CD4-positive, alpha-beta T cell treated with Interleukin-4 for 4 hours (primary cell): ENCODE measurements at regions not wholly inside any gene's neighbourhood (a gene's known extent, or its start where the extent isn't known, plus 50 kb on each side); places are given as distances from the start of the nearest gene placed in this dataset.

Experiments used
- DNase-seq: peaks from one replicate; pipeline ENCODE4 v3.0.0-alpha.2; 2020

DNA sequence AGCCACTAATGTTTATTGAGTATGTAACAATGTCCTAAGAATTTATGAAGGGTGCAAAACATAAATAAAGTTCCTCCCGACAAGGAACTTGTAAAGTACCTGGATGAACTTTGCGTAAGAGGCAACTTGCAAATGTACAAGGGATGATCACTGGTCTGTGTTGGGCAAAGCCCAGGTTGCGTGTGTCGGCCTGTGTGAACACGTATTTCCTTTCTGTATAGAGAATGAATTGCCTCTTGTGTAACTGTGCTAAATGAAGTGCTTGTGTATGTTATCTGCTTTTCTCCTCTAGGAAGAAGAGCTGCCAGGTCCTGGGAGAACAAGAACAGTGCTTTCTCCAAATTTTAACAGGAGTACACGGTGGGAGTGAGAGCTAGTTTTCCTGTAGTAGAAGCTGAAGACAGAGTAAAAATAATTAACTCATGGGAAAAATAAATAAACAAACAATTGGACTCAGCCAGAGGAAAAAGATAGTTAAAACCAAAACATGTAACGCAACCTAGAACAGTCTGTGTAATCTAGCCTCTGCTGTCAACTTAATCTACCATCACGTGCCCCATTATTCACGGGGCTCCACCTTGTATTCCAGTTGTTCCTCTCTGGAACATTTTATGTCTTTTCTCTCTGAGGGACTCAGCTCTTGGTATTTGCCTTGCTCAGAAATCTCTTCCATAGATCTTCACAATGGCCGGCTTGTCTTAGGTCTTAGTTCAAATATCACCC lies 83.7 kb upstream of the RASGRP1 start:
- DNase-seq = no peak

DNA sequence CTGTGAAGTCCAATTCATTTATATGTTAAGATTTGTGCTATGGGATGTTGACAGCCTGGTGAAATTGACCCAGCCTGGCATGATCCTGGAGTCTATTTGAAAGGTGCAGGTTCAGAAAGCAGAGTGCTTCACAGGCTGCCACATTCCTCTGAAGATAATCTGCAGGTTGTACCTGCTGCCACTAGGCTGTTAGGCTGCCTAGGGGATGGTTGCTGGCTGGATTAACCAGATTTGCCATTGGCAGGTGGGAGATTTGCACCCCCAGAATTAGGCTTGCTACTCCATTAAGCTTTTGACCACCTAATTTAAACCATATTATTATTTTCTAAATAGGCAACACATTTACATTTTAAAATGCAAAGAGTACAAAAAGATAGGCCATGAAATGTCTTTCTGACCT lies 85.8 kb upstream of the RASGRP1 start:
- no peak for DNase-seq

- no peak for DNase-seq
Observed at GRCh38 chr15:38650936-38651327, 86.3 kb upstream of the RASGRP1 start.

- DNase-seq = peak; percentile 94
Observed at GRCh38 chr15:38651328-38652038, 86.9 kb upstream of the RASGRP1 start.

DNA sequence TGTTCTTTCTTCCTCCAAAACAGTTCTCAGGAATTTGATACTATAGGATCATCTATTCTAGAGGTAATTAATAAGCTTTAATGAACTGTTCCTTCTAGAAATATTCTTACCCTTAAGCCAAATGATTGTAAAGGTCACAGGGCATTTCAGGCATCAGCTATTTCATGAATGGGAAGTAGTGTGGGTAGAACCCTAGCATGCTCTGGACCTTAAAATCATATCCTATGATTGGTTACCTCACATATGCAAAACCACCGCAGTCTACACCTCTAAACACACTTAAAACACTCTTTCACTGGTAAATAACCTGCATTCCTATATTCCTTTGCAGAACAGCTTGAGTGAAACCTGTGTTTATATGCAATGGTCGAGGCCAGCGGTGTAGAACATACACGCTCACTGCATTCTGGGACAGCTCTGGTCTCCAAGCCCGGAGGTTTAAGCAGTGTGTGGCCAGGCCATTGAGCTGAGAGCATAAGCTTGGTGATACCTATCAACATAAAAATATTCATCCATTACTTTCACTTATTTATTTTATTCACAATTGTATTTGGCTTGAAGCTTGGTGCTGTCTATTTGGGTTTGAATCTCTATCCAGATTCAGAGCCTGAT lies 87.7 kb upstream of the RASGRP1 start:
- no peak for DNase-seq

GRCh38 chr15:38652998-38653397 lies 88.4 kb upstream of the RASGRP1 start:
- peak; percentile 95 for DNase-seq

- DNase-seq = no peak
Observed at GRCh38 chr15:38658431-38658830, 93.8 kb upstream of the RASGRP1 start.

- DNase-seq = peak; percentile 81
Observed at GRCh38 chr15:38660738-38661137, 96.1 kb upstream of the RASGRP1 start.

DNA sequence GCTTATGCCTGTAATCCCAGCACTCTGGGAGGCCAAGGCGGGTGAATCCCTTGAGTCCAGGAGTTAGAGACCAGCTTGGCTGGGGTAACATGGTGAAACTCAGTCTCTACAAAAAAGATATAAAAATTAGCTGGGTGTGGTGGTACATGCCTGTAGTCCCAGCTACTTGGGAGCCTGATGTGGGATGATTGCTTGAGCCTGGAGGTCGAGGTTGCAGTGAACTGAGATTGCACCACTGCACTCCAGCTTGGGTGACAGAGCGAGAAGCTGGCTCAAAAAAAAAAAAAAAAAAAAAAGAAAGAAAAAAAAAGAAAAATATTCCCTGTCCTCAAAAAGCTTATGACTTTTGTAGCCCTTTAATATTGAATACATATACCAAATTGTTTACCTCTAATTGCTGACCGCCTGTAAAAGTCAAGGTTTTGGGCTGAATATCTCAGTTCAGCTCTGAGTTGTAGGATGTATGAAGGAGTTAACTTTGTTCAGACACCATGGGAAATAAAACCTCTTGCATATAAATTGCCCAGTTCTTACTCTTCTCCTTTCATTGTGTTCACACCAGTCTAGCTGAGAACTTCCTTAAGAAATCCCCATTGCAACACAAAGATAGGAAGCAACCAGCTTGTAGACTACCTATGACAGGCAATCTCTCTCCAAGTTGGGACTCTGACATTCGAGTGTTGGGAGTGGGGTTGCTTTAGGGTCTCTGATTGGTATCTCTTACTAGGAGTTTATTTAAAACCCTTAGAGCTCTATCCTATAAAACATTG lies 97.6 kb upstream of the RASGRP1 start:
- no peak for DNase-seq

DNA sequence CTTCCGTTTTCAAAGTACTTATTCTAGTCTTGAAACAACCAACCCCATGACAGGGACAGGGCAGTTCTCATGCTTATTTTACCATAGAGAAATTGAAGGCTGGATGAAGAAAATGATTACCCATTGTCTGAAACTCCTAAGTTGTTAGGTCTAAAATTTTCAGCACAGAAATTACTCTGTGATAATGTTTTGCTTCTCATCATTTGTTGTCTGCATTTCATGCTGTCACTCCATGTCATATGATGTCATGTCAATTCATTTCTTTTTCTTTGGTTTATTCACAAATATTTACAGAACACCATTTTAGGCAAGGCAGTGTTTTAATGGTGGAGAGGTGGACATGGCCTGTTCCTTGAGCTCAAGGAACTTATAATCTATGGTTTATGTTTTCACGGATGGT lies 98.2 kb upstream of the RASGRP1 start:
- DNase-seq = no peak

- DNase-seq = peak; percentile 52
Observed at GRCh38 chr15:38665586-38666305, 101.1 kb upstream of the RASGRP1 start.

DNA sequence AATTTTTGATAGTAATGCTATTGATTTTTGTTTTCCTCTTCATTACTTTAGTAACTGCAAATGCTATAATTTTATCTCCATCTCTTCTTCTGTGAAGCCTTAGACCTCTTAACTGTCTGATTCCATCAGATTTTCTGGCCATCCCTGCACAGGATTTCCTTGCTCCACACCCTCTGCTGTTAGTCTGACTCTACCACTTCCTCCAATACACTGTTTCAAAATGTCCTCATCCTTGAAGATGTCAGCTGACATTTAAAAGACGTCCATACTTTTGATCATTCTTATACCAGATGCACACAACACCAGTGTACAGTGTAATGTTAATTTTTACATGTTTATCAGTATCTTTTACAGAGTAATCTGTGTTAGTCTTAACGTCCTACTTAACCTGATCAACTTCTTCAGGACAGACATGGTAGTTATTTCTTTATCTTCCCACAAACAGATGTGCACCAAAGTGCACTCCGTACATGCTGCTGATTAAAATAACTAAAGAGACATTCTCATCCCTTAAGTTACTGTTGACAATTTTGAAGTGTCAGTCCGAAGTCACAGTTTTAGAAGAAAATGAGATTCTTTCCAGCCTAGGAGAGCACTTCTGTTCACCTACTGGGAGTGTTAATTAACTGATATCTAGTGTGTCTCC lies 102.4 kb upstream of the RASGRP1 start:
- no peak for DNase-seq

DNA sequence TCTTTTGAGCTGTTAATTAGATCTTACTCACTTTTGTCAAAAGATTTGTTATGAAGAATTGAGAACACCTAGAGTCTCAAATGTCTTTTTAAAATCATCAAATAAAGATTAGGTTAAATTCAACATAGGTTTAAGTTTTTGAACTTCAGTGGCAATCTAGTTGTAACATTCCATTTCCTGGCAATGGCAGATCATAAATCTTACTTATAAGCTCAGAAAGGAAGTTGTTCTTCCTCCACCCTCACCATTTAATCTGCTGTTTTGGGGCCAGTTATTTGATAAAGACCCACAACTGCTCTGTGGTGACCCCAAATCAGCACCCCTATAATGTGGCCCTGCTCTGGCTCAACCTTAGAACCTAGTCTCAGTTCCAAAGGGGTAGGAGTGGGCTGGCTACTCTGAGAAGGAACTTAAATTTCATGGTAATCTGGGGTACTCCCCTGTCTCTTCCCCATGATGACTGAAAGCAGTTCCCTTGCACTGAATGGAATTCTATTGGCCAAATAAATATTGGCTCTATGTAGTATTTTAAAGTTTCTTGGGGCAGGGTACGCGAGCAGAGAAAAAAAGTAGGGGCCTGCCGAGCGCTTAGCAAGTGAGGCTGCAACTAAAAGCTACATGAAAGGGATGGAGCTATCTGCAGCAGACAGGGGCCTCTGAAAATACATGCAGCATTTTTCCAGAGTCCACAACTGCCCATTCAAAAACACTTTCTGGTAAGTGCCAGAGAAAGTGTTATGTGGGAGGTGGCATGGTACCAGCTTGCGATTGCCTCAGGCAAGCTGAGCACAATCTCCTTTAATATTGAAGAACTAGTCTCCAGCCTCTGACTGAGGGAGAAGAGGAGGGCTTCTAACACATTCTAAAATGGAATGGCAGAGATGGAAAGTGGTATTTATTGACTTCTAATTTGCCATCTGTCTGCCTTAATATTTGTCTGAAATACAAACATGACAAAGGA lies 103.6 kb upstream of the RASGRP1 start:
- no peak for DNase-seq

DNA sequence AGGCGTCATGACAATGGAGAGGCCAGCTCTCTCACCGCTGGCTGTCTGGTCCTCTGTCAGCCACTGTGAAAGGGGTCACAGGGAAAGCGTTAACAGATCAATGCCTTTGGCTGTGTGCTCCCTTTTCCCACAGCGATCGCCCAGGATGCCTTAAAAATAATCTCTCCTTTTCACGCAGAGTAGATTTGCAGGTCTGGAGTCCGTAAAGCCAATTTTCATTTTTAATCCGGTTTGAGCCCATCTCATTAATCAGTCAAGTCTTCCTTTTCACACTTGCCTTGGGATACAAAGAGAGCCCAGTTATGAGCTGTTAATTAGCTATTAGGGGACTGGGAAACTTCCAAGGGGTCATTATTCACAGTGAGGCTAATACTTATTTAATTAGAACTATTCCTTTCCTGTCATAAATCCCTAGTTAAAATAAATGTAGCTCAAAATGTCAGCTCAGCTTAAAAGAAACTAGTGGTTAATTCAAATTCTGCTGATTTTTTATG lies 104.3 kb upstream of the RASGRP1 start:
- DNase-seq = no peak

- DNase-seq = peak; percentile 93
Observed at GRCh38 chr15:38670128-38671005, 105.8 kb upstream of the RASGRP1 start.

DNA sequence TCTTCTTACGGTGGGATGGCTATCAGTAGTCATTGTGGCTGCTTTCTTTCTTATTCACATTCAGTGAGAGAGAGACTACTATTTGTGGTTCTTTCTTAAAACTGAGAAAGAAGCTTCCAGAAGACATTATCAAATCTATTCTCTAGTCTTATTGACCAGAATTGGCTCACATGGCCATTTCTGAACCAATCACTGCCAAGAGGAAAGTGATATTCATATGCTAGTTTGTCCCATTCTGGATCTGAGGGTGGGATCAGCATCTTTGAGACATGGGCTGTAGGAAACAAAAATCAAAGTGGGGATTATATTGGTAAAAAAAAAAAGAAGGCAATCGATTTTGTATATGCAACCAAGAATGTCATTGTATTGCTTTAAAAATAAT lies 106.4 kb upstream of the RASGRP1 start:
- DNase-seq = no peak

- DNase-seq = peak; percentile 89
Observed at GRCh38 chr15:38671675-38672254, 107.2 kb upstream of the RASGRP1 start.

- peak; percentile 66 for DNase-seq
Observed at GRCh38 chr15:38672273-38672672, 107.7 kb upstream of the RASGRP1 start.
